ENCODE measurements at regions not wholly inside any gene's neighbourhood (a gene's known extent, or its start where the extent isn't known, plus 50 kb on each side); places are given as distances from the start of the nearest gene placed in this dataset.

DNA sequence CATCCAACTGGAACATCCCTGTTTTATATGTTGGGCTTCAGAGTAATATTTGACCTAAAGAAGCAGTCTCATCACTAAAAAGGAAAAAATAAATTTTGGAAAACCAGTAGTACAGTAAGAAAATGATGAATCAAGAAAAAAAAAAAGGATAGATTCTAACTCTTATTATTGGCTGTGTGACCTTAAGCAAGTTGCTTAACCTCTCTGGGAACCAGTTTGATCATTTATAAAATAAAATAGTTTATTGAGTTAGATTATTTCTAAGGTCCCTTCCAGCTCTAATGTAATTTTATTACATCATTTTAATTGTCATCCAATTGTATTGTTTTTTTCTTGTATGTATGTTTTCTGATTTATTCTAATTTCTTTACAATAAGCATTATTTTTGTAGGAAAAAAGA lies 127.0 kb downstream of the PRELID2 start:
- DNase-seq (ENCODE audit: low read depth, low spot score) = no peak

DNA sequence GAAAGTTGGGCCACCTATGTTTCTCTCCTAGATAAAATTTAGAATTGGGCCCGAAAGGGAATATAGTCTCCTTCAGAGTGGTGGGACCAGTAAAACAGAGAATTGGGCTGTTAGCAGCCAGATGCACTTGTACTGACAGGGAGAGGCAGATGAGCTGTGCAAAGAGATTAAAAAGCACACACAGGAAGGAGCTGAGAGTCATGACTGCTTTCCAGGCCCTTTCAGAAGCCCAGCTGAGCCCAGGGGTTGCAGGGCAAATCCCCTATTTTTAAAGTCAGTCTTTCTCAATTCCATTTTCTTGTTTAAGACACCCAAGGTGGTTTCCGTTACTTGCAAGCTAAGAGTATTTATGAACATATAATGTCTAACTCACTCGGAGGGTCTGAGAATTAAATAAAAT lies 130.4 kb downstream of the PRELID2 start:
- DNase-seq (ENCODE audit: low read depth, low spot score) = no peak

GRCh38 chr5:145703856-145704255 lies 131.3 kb downstream of the PRELID2 start:
- DNase-seq (ENCODE audit: low read depth, low spot score) = no peak

DNA sequence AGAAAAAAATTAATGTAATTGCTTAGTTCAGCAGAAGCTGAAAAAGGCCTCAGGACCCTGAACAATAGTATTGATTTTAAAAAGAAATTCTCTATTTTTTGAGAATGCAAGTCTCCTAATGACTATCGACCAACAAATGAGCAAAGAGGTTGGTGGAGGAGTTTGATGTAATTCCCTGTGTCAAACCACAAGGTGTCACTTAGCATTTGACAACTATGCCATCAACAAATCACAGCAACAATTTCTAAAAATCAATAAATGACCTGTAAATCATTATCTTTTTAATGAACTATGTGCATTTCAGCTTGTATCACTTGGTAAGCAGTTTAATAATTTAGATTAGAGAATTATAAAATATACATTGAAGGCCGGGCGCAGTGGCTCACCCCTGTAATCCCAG lies 133.7 kb downstream of the PRELID2 start:
- DNase-seq (ENCODE audit: low read depth, low spot score) = no peak

DNA sequence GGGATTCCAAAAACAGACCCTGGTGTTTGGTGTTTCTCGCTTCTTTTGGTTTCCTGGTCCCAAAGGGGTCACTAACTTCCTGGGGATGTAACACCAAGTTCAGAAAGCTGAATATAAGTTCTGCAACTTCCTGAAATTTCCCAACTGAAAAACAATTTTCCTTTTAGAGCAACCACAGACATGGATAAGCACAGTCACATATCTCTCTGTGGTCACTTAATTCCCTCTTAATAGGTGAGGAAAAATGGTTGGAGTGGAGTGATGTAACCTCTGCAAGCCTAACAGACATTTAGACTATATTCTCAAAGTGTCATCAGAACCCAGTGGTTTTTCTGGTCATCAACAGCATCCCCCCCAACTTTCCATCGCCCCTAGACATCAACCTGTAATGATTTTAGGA lies 135.3 kb downstream of the PRELID2 start:
- DNase-seq (ENCODE audit: low read depth, low spot score) = no peak

- no peak for DNase-seq (ENCODE audit: low read depth, low spot score)
Measured at GRCh38 chr5:145697251-145697990, 137.7 kb downstream of the PRELID2 start.

- DNase-seq (ENCODE audit: low read depth, low spot score) = no peak
Measured at GRCh38 chr5:145689235-145689634, 145.9 kb downstream of the PRELID2 start.

DNA sequence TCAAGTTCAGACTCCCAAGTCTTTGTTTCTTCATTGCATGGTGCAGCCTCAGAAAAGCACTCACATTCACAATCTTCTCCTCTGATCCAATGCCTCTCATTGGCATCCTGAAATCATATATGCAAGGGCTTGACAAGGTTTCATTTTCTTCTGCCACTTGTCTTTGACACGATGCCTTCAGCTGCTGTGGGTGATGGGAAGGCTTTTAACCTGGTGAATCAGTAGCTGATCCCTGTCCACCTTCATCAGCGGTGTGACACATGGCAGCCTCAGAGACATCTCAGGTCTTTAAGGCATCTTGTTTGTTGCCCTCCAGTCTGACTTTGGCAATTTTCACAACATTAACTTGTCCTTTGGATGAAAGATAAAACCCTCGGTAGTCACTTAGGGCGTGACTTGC lies 147.2 kb downstream of the PRELID2 start:
- DNase-seq (ENCODE audit: low read depth, low spot score) = no peak

DNA sequence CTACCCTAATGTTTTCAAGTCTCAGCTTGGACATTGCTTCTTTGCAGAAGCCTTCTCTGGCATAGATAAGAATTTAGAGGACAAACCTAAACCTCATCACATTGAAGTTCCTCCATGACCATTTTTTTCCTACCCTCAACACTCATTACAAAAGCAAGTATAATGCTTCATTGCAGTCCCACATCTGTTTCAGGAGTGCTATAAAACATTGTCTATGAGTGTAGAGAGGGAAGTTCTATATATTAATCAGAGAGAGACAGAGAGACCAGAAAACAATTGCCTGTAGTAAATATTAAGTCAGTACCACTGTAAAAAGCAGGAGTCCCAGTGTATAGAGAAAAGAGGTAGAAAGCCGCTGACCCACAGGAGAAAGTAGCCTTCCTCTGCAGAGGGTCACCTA lies 149.7 kb downstream of the PRELID2 start:
- no peak for DNase-seq (ENCODE audit: low read depth, low spot score)

- DNase-seq (ENCODE audit: low read depth, low spot score) = no peak
Measured at GRCh38 chr5:145683431-145683830, 151.7 kb downstream of the PRELID2 start.

GRCh38 chr5:145682197-145682899 lies 152.8 kb downstream of the PRELID2 start:
- DNase-seq (ENCODE audit: low read depth, low spot score) = no peak

GRCh38 chr5:145681686-145682085 lies 153.5 kb downstream of the PRELID2 start:
- no peak for DNase-seq (ENCODE audit: low read depth, low spot score)

- DNase-seq (ENCODE audit: low read depth, low spot score) = no peak
Measured at GRCh38 chr5:145681216-145681615, 153.9 kb downstream of the PRELID2 start.

DNA sequence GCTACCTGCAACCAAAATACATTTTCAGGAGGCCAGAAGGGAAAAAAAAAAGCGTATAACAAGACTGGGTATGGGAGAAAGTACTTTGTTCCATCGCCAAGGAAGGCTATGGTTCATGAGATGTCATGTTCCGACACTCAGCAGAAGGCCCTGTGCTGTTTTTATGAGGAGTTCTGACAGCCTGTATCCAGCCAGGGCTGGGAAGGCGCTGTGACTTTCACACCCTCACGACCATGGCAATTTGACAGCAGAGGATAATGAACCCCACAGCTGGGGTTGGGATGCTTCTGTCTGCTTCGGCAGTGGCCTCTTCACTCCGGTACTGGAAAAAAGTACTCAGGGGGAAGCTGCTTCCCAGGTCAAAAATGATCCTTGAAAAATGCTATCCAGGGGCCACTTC lies 154.4 kb downstream of the PRELID2 start:
- no peak for DNase-seq (ENCODE audit: low read depth, low spot score)

GRCh38 chr5:145680169-145680568 lies 155.0 kb downstream of the PRELID2 start:
- no peak for DNase-seq (ENCODE audit: low read depth, low spot score)

DNA sequence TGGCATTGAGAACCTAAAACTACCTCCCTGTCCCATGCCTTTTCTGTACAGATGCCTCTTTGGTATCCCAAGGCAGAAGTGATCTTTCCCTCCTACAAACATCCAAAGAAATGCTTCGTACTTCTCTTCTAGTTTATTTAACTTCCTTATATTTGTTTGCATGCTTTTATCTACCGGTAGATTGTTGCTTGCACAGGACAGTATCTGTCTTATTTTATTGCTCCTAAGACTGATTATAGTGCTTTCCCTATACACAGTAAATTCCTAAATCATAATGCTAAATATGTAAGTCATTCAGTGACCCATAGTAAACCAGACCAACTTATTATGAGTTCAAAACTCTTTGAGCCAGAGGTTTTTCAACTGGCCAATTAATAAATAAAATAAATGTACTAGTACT lies 156.9 kb downstream of the PRELID2 start:
- DNase-seq (ENCODE audit: low read depth, low spot score) = no peak

GRCh38 chr5:145673786-145674185 lies 161.4 kb downstream of the PRELID2 start:
- no peak for DNase-seq (ENCODE audit: low read depth, low spot score)

DNA sequence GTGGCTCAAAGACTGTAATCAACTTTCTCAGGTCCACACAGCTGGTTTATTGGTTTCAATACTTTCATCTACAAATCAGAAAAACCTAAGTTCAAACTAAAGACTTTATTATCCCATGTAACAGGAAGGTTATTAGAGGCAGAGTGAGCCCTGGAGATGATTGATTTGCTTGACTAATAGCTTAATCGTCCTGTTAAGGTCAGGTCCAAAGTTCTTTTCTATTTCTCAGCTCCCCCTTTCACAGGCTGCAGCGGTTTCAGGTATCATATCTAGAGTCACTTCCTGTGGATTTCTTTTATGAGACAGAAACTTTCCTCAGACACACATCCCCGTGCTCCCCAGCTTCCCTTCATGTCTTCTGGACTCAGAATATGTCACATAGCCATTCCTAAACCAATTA lies 166.4 kb downstream of the PRELID2 start:
- no peak for DNase-seq (ENCODE audit: low read depth, low spot score)

DNA sequence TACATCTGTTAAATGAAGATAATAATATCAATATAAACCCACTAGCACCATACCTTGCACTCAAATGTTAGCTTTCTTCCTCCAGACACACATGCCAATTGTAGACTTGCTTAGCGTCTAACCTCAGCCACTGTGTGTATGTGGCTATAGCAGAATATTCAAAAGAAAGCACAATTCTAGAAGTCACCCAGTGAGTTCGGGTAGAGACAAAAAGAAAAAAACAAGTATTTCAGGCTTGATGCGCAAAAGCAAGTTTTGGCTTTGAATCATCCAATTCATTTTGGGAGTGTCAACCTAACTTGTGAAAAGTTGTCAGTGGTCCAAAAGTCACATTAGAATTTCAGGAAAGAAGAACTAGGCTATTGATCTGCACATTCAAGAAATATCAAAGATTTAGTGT lies 167.4 kb downstream of the PRELID2 start:
- no peak for DNase-seq (ENCODE audit: low read depth, low spot score)

DNA sequence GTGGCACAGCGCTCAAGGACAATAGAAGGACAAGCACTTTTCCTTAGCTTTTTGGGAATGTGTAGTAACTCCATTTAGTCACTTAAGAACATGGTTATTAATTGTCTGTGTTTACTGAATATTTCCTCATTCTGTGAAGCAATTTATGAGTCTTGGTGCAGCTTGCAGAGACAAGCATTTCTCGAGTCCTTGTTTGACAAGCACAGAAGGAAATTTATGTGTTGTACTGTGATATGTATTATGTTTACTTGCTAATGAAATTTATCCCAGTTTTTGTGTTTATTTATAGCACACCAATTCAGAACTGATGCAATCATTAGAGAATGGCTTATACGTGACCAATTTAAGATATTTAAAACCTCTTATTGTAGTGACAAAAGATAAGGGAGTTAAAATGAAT lies 168.6 kb downstream of the PRELID2 start:
- no peak for DNase-seq (ENCODE audit: low read depth, low spot score)

- no peak for DNase-seq (ENCODE audit: low read depth, low spot score)
Measured at GRCh38 chr5:145661737-145662485, 173.2 kb downstream of the PRELID2 start.

DNA sequence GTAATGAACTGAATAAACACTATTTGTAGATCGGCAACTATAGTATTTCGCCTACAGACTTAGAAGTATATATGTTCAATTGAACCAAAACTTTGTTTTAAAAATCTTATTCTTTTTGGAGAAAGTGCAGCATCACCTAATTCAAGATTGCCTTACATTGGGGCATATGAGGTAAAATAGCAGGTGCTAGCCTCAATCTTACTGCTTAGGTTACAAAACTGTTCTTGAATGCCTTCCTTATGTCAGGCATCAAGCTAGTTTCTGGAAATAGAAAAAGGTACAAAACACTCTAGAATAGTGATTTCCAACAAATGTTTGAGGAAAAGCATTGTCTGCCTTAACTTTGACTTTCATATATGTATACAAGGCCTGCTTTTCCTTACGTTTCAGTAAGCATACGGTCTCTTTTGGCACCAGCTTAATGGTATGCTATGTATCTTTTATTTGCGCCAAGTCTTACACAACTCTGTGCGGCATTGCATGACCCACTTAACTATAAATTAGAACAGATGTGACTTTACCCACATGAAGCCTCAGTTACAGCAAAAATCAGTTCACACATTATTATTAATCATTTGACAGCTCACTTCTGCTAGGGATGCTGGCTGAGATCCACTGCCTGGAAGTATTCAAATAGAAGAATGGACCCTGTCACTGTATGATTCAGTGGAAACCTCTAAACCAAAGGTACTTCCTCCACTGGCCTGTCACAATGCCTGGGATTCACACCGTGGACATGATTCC lies 174.1 kb downstream of the PRELID2 start:
- DNase-seq (ENCODE audit: low read depth, low spot score) = no peak

Data from iPS DF 19.7 (cell line).